ENCODE measurements at regions not wholly inside any gene's neighbourhood (a gene's known extent, or its start where the extent isn't known, plus 50 kb on each side); places are given as distances from the start of the nearest gene placed in this dataset.

GRCh38 chr18:39344487-39344886 is 1778.9 kb upstream of the CELF4 start:
- CTCF ChIA-PET: no interaction called here
- no peak for DNase-seq (ENCODE audit: low spot score)
- no peak overlapping the region for H3K27ac ChIP-seq
- no peak for TF ChIP-seq CTCF (conservative IDR thresholded peaks at IDR 0.05; ENCODE audit: low read depth)
- POLR2A ChIA-PET (ENCODE audit: low non-redundant PET): no interaction called here

- no peak overlapping the region for H3K27ac ChIP-seq
- POLR2A ChIA-PET (ENCODE audit: low non-redundant PET): no interaction called here
- no peak for TF ChIP-seq CTCF (conservative IDR thresholded peaks at IDR 0.05; ENCODE audit: low read depth)
- CTCF ChIA-PET: no interaction called here
- DNase-seq (ENCODE audit: low spot score): no peak
These were observed 1775.5 kb upstream of the CELF4 start for GRCh38 chr18:39341129-39341528.

- ChIA-PET CTCF (no interaction called here), POLR2A (ENCODE audit: low non-redundant PET) (no interaction called here)
- no peak overlapping the region for H3K27ac ChIP-seq
- DNase-seq (ENCODE audit: low spot score): no peak
- TF ChIP-seq CTCF (conservative IDR thresholded peaks at IDR 0.05; ENCODE audit: low read depth): no peak
These were observed 1774.8 kb upstream of the CELF4 start for GRCh38 chr18:39340418-39340817.

DNA sequence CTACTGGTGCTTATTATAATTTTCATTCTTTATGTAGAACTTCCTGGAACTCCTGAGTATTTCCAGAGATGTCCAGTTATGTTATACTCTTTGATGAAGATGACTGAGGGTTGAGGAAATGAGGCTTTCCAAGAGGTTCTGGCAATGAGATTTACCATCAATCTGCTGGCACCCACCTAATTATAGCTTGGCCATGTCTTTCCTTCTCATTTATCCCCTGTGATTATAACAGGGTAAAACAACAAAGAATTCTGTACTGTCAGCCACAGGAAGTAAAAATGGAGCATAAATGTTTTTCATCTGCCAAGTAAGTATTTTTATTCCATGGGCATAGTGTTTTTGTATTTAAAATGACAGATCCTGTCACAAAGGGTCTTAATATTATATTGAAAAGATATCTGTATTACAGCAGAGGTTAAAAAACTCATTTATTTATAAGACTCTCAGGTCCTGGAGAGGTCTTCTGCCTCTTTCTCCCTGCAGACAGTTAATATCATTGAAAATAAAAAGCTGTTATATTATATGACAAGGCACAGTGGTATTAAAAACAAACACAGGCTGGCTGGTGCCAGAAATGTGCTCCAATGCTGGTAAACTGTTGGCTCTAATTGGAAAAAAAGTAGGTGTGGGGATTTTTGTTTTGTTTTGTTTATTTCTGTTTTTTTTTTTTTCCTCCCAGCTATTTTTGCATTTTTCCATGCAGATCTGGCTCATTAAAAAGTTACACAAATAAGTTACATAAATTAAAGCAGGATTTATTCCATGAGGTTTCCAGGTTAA is 1764.1 kb upstream of the CELF4 start:
- CTCF ChIA-PET: no interaction called here

GRCh38 chr18:39326772-39327171 is 1761.2 kb upstream of the CELF4 start:
- POLR2A ChIA-PET (ENCODE audit: low non-redundant PET): no interaction called here
- H3K27ac ChIP-seq: no peak overlapping the region
- TF ChIP-seq CTCF (conservative IDR thresholded peaks at IDR 0.05; ENCODE audit: low read depth): no peak
- CTCF ChIA-PET: no interaction called here
- no peak for DNase-seq (ENCODE audit: low spot score)

More for the DNA sequence above, 1764.1 kb upstream of the CELF4 start:
- DNase-seq (ENCODE audit: low spot score): no peak
- no peak for TF ChIP-seq CTCF (conservative IDR thresholded peaks at IDR 0.05; ENCODE audit: low read depth)
- H3K27ac ChIP-seq: no peak overlapping the region
- POLR2A ChIA-PET (ENCODE audit: low non-redundant PET): no interaction called here

GRCh38 chr18:39325973-39326372 is 1760.4 kb upstream of the CELF4 start:
- ChIA-PET POLR2A (ENCODE audit: low non-redundant PET) (no interaction called here), CTCF (no interaction called here)
- no peak overlapping the region for H3K27ac ChIP-seq
- TF ChIP-seq CTCF (conservative IDR thresholded peaks at IDR 0.05; ENCODE audit: low read depth): no peak
- DNase-seq (ENCODE audit: low spot score): no peak

All from RWPE1 (cell line).